ENCODE measurements at regions not wholly inside any gene's neighbourhood (a gene's known extent, or its start where the extent isn't known, plus 50 kb on each side); places are given as distances from the start of the nearest gene placed in this dataset.
"Not testable (repeated sequence)": the region's sequence is repeated elsewhere in the genome, so short reads cannot be mapped to it uniquely, and the experiment has no call there.

GRCh38 chr5:1634337-1634661 is 110.5 kb upstream of the LPCAT1 start:
- DNase-seq (ENCODE audit: low read depth): no peak
- no peak for TF ChIP-seq CTCF (IDR thresholded peaks at IDR 0.05; ENCODE audit: low read depth, low read length, missing control alignments)
- H3K4me3 ChIP-seq (ENCODE audit: low read depth, low read length): peak overlapping the region; percentile 86

- peak; percentile 49 for DNase-seq (ENCODE audit: low read depth)
- H3K4me3 ChIP-seq (ENCODE audit: low read depth, low read length): peak overlapping the region; percentile 86
- TF ChIP-seq CTCF (IDR thresholded peaks at IDR 0.05; ENCODE audit: low read depth, low read length, missing control alignments): no peak
These were observed 110.0 kb upstream of the LPCAT1 start for GRCh38 chr5:1633605-1634336.

- DNase-seq (ENCODE audit: low read depth): not testable (repeated sequence)
These were observed 107.2 kb upstream of the LPCAT1 start for GRCh38 chr5:1631004-1631403.

GRCh38 chr5:1626397-1626796 is 102.6 kb upstream of the LPCAT1 start:
- not testable (repeated sequence) for DNase-seq (ENCODE audit: low read depth); H3K4me3 ChIP-seq (ENCODE audit: low read depth, low read length)

More at GRCh38 chr5:1631004-1631403, 107.2 kb upstream of the LPCAT1 start:
- not testable (repeated sequence) for H3K4me3 ChIP-seq (ENCODE audit: low read depth, low read length)

- not testable (repeated sequence) for DNase-seq (ENCODE audit: low read depth); H3K4me3 ChIP-seq (ENCODE audit: low read depth, low read length)
These were observed 95.8 kb upstream of the LPCAT1 start for GRCh38 chr5:1619531-1619930.

- H3K4me3 ChIP-seq (ENCODE audit: low read depth, low read length); DNase-seq (ENCODE audit: low read depth): not testable (repeated sequence)
These were observed 94.6 kb upstream of the LPCAT1 start for GRCh38 chr5:1618296-1618865.

- not testable (repeated sequence) for H3K4me3 ChIP-seq (ENCODE audit: low read depth, low read length); DNase-seq (ENCODE audit: low read depth)
These were observed 93.5 kb upstream of the LPCAT1 start for GRCh38 chr5:1617236-1617755.

GRCh38 chr5:1613515-1613914 is 89.8 kb upstream of the LPCAT1 start:
- not testable (repeated sequence) for H3K4me3 ChIP-seq (ENCODE audit: low read depth, low read length)

GRCh38 chr5:1610526-1610925 is 86.8 kb upstream of the LPCAT1 start:
- DNase-seq (ENCODE audit: low read depth); H3K4me3 ChIP-seq (ENCODE audit: low read depth, low read length): not testable (repeated sequence)

More at GRCh38 chr5:1613515-1613914, 89.8 kb upstream of the LPCAT1 start:
- DNase-seq (ENCODE audit: low read depth): not testable (repeated sequence)

- H3K4me3 ChIP-seq (ENCODE audit: low read depth, low read length); DNase-seq (ENCODE audit: low read depth): not testable (repeated sequence)
These were observed 85.4 kb upstream of the LPCAT1 start for GRCh38 chr5:1609111-1609510.

GRCh38 chr5:1608336-1608735 is 84.6 kb upstream of the LPCAT1 start:
- H3K4me3 ChIP-seq (ENCODE audit: low read depth, low read length); DNase-seq (ENCODE audit: low read depth): not testable (repeated sequence)

- not testable (repeated sequence) for DNase-seq (ENCODE audit: low read depth); H3K4me3 ChIP-seq (ENCODE audit: low read depth, low read length)
These were observed 83.2 kb upstream of the LPCAT1 start for GRCh38 chr5:1606951-1607350.

GRCh38 chr5:1603916-1604315 is 80.2 kb upstream of the LPCAT1 start:
- not testable (repeated sequence) for DNase-seq (ENCODE audit: low read depth); H3K4me3 ChIP-seq (ENCODE audit: low read depth, low read length)

GRCh38 chr5:1601565-1601964 is 77.8 kb upstream of the LPCAT1 start:
- DNase-seq (ENCODE audit: low read depth); H3K4me3 ChIP-seq (ENCODE audit: low read depth, low read length): not testable (repeated sequence)
